ENCODE measurements at regions not wholly inside any gene's neighbourhood (a gene's known extent, or its start where the extent isn't known, plus 50 kb on each side); places are given as distances from the start of the nearest gene placed in this dataset.
"Not testable (repeated sequence)": the region's sequence is repeated elsewhere in the genome, so short reads cannot be mapped to it uniquely, and the experiment has no call there.

- ATAC-seq: no peak
- no peaks in the 10 kb centered on the region for H3K27me3 ChIP-seq
- H3K4me1 ChIP-seq: no peaks in the 10 kb centered on the region
- H3K9me3 ChIP-seq: peaks cover 0 to 44% (median 11%) of the 10 kb centered on the region in 12 donors
- H3K36me3 ChIP-seq: no peaks in the 10 kb centered on the region
- intact Hi-C loops (cut with DNase I): no loop called here
- no peak overlapping the region for H3K4me3 ChIP-seq
- DNase-seq: no peak
- 69 to 84% (median 81%) methylated on average over 1 of the region's 1 CpG for WGBS, 4 donors
- TF ChIP-seq POLR2A (IDR thresholded peaks at IDR 0.05): no peak
- TF ChIP-seq CTCF (IDR thresholded peaks at IDR 0.05): no peak
- H3K27ac ChIP-seq: no peak overlapping the region
Observed at GRCh38 chr1:60502506-60502905, 428.9 kb upstream of the C1orf87 start.

GRCh38 chr1:60489916-60490480 is 416.4 kb upstream of the C1orf87 start:
- H3K27ac ChIP-seq; ATAC-seq; H3K4me1 ChIP-seq; intact Hi-C loops (cut with DNase I); H3K27me3 ChIP-seq; H3K36me3 ChIP-seq; H3K4me3 ChIP-seq; H3K9me3 ChIP-seq: not testable (repeated sequence)
- DNase-seq: peak in 1 of 5 donors; percentile 18
- WGBS, 4 donors: 82 to 88% (median 85%) methylated on average over 19 to 20 of the region's 20 CpGs

- no peaks in the 10 kb centered on the region for H3K36me3 ChIP-seq
- H3K4me1 ChIP-seq: no peaks in the 10 kb centered on the region
- no peak overlapping the region for H3K27ac ChIP-seq
- no peak overlapping the region for H3K4me3 ChIP-seq
- H3K9me3 ChIP-seq: peaks cover 0 to 5% (median 0%) of the 10 kb centered on the region in 12 donors
- no peaks in the 10 kb centered on the region for H3K27me3 ChIP-seq
- ATAC-seq (no peak), DNase-seq (no peak)
- TF ChIP-seq CTCF (IDR thresholded peaks at IDR 0.05) (no peak), POLR2A (IDR thresholded peaks at IDR 0.05) (no peak)
- intact Hi-C loops (cut with DNase I): no loop called here
Observed at GRCh38 chr1:60488847-60489246, 415.3 kb upstream of the C1orf87 start.

DNA sequence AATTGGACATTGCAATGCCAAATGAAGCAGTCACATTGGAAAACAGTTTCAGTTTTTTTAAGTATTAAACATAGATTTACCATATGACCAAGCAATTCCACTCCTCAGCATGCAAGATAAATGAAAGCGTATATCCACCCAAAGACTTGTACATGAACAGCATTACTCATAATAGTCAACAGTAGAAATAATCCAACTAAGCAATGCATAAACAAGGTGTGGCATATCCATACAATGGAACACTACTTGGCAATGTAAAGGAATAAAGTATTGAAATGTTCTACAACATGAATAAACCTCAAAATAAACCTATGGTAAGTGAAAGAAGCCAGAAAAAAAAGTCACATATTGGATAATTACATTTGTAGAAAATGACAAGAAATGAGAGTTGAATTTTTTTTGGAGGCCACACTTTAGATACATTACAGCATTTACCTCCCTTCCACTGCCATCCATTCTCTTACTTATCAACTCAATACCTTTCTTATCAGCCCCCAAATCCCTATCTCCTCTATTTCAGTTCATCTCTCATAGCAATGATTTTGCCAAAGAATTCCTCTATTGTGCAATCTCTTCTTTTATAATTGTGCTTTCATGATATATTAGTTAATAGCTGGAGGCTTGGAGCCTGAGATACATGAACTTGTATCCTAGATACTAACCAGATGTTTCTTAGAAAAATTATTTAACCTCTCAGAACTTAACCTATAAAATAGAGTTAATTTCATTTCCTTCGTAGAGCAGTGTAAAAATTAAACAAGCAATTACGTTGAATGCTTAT is 414.2 kb upstream of the C1orf87 start:
- H3K4me1 ChIP-seq: no peaks in the 10 kb centered on the region
- H3K36me3 ChIP-seq: no peaks in the 10 kb centered on the region
- H3K9me3 ChIP-seq: peaks cover 0 to 5% (median 0%) of the 10 kb centered on the region in 12 donors
- intact Hi-C loops (cut with DNase I): no loop called here
- H3K27ac ChIP-seq: no peak overlapping the region
- no peak overlapping the region for H3K4me3 ChIP-seq
- no peak for DNase-seq
- no peak for TF ChIP-seq CTCF (IDR thresholded peaks at IDR 0.05)
- TF ChIP-seq POLR2A (IDR thresholded peaks at IDR 0.05): no peak
- 83 to 95% (median 91%) methylated on average over 3 of the region's 3 CpGs for WGBS, 4 donors
- no peak for ATAC-seq
- H3K27me3 ChIP-seq: no peaks in the 10 kb centered on the region
